CD4-positive, alpha-beta T cell treated with Interleukin-6 at 100 ng/mL for 8 hours (primary cell): ENCODE measurements at regions not wholly inside any gene's neighbourhood (a gene's known extent, or its start where the extent isn't known, plus 50 kb on each side); places are given as distances from the start of the nearest gene placed in this dataset.

ENCODE experiments used
- DNase-seq: peaks from one replicate; pipeline ENCODE4 v3.0.0-alpha.2; 2020; ENCODE audit warnings: mixed read lengths, low spot score

- DNase-seq: no peak
Observed at GRCh38 chr17:17417718-17418181, 59.0 kb upstream of the MED9 start.

- DNase-seq: no peak
Observed at GRCh38 chr17:17419166-17419565, 57.6 kb upstream of the MED9 start.

- DNase-seq: no peak
Observed at GRCh38 chr17:17419631-17420030, 57.2 kb upstream of the MED9 start.

- no peak for DNase-seq
Observed at GRCh38 chr17:17420082-17420481, 56.7 kb upstream of the MED9 start.

GRCh38 chr17:17420561-17421269, 56.1 kb upstream of the MED9 start:
- DNase-seq: no peak

GRCh38 chr17:17421346-17422216, 55.2 kb upstream of the MED9 start:
- no peak for DNase-seq

GRCh38 chr17:17422217-17422610, 54.6 kb upstream of the MED9 start:
- no peak for DNase-seq

GRCh38 chr17:17422641-17423040, 54.2 kb upstream of the MED9 start:
- no peak for DNase-seq

- DNase-seq: no peak
Observed at GRCh38 chr17:17423656-17424055, 53.1 kb upstream of the MED9 start.

GRCh38 chr17:17424552-17424951, 52.2 kb upstream of the MED9 start:
- no peak for DNase-seq

GRCh38 chr17:17425005-17425404, 51.8 kb upstream of the MED9 start:
- DNase-seq: no peak

GRCh38 chr17:17425591-17425990, 51.2 kb upstream of the MED9 start:
- no peak for DNase-seq

- no peak for DNase-seq
Observed at GRCh38 chr17:17426184-17426583, 50.6 kb upstream of the MED9 start.
